ENCODE measurements at regions not wholly inside any gene's neighbourhood (a gene's known extent, or its start where the extent isn't known, plus 50 kb on each side); places are given as distances from the start of the nearest gene placed in this dataset.

DNA sequence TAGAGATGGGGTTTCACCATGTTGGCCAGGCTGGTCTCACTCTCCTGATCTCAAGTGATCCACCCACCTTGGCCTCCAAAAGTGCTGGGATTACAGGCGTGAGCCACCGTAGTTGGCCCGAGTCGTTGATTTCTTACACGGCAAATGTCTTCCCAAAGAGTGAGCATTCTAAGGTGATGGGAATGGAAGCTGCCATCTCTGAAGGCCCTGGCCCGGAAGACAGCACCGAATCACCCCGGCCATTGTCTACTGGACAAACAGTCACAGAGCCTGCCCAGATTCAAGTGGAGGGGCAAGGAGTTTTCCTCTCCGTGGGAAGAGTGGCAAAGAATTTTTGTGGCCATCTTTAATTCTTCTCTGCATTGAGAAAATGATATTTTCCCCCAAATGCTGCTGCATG lies 92.1 kb upstream of the AJAP1 start:
- TF ChIP-seq CTCF (IDR thresholded peaks at IDR 0.05) (no peak), POLR2AphosphoS5 (IDR thresholded peaks at IDR 0.05) (no peak)
